ENCODE measurements at regions not wholly inside any gene's neighbourhood (a gene's known extent, or its start where the extent isn't known, plus 50 kb on each side); places are given as distances from the start of the nearest gene placed in this dataset.
A peak's percentile ranks its signal among the peaks of the same experiment; 100 is the strongest.

GRCh38 chr13:33515146-33515545 is 229.6 kb upstream of the STARD13 start:
- no peak for TF ChIP-seq CTCF (conservative IDR thresholded peaks at IDR 0.05)

GRCh38 chr13:33518452-33518851 is 232.9 kb upstream of the STARD13 start:
- H3K4me3 Mint-ChIP-seq = no peak overlapping the region
- H3K9me3 Mint-ChIP-seq = no peaks in the 10 kb centered on the region
- no peaks in the 10 kb centered on the region for H3K4me1 Mint-ChIP-seq
- H3K36me3 Mint-ChIP-seq (ENCODE audit: low read depth) = no peaks in the 10 kb centered on the region
- H3K27ac Mint-ChIP-seq (ENCODE audit: unreplicated experiment) = no peak overlapping the region
- TF ChIP-seq CTCF (conservative IDR thresholded peaks at IDR 0.05) = no peak
- DNase-seq (ENCODE audit: low read depth, low spot score) = no peak
- H3K27me3 Mint-ChIP-seq (ENCODE audit: low read depth) = no peaks in the 10 kb centered on the region

More at GRCh38 chr13:33515146-33515545, 229.6 kb upstream of the STARD13 start:
- Mint-ChIP-seq H3K4me3 (no peak overlapping the region), H3K36me3 (ENCODE audit: low read depth) (no peaks in the 10 kb centered on the region), H3K27me3 (ENCODE audit: low read depth) (no peaks in the 10 kb centered on the region), H3K4me1 (no peaks in the 10 kb centered on the region), H3K27ac (ENCODE audit: unreplicated experiment) (no peak overlapping the region), H3K9me3 (no peaks in the 10 kb centered on the region)
- no peak for DNase-seq (ENCODE audit: low read depth, low spot score)

GRCh38 chr13:33519561-33520467 is 234.3 kb upstream of the STARD13 start:
- no peaks in the 10 kb centered on the region for H3K4me1 Mint-ChIP-seq
- no peaks in the 10 kb centered on the region for H3K36me3 Mint-ChIP-seq (ENCODE audit: low read depth)
- no peak for DNase-seq (ENCODE audit: low read depth, low spot score)
- no peak for TF ChIP-seq CTCF (conservative IDR thresholded peaks at IDR 0.05)
- H3K4me3 Mint-ChIP-seq = no peak overlapping the region
- no peaks in the 10 kb centered on the region for H3K9me3 Mint-ChIP-seq
- H3K27ac Mint-ChIP-seq (ENCODE audit: unreplicated experiment) = no peak overlapping the region
- H3K27me3 Mint-ChIP-seq (ENCODE audit: low read depth) = no peaks in the 10 kb centered on the region

GRCh38 chr13:33520468-33520839 is 234.9 kb upstream of the STARD13 start:
- TF ChIP-seq CTCF (conservative IDR thresholded peaks at IDR 0.05) = no peak
- no peak for DNase-seq (ENCODE audit: low read depth, low spot score)
- peak overlapping the region; percentile 76 for H3K27ac Mint-ChIP-seq (ENCODE audit: unreplicated experiment)

GRCh38 chr13:33524086-33524485 is 238.5 kb upstream of the STARD13 start:
- Mint-ChIP-seq H3K36me3 (ENCODE audit: low read depth) (no peaks in the 10 kb centered on the region), H3K27ac (ENCODE audit: unreplicated experiment) (no peak overlapping the region), H3K27me3 (ENCODE audit: low read depth) (no peaks in the 10 kb centered on the region), H3K9me3 (no peaks in the 10 kb centered on the region), H3K4me1 (peaks cover 8% of the 10 kb centered on the region), H3K4me3 (no peak overlapping the region)
- DNase-seq (ENCODE audit: low read depth, low spot score) = no peak
- TF ChIP-seq CTCF (conservative IDR thresholded peaks at IDR 0.05) = no peak

More at GRCh38 chr13:33520468-33520839, 234.9 kb upstream of the STARD13 start:
- Mint-ChIP-seq H3K4me1 (no peaks in the 10 kb centered on the region), H3K9me3 (no peaks in the 10 kb centered on the region), H3K4me3 (no peak overlapping the region), H3K27me3 (ENCODE audit: low read depth) (no peaks in the 10 kb centered on the region), H3K36me3 (ENCODE audit: low read depth) (no peaks in the 10 kb centered on the region)

Measured in neural crest cell (in vitro differentiated cells).